Choroid plexus epithelial cell (primary cell): ENCODE measurements at regions not wholly inside any gene's neighbourhood (a gene's known extent, or its start where the extent isn't known, plus 50 kb on each side); places are given as distances from the start of the nearest gene placed in this dataset.

Experiments
- DNase-seq: peaks from one replicate; pipeline ENCODE4 v3.0.0-alpha.2; 2010; ENCODE audit warnings: low read depth
- H3K4me3 ChIP-seq: 2 replicates; pipeline ENCODE4 v1.5.1; 2011; ENCODE audit warnings: low read depth, mild to moderate bottlenecking, control low read depth, low read length, moderate library complexity
- CTCF ChIP-seq: conservative IDR thresholded peaks from 2 replicates; pipeline ENCODE4 v1.5.1; 2011; ENCODE audit warnings: low read depth, mild to moderate bottlenecking, control low read depth, inconsistent platforms, low read length, moderate library complexity

GRCh38 chr21:14755086-14755485, 209.0 kb upstream of the SAMSN1 start:
- DNase-seq, result no peak
- TF ChIP-seq CTCF, result no peak
- no peak overlapping the region for H3K4me3 ChIP-seq

GRCh38 chr21:14754682-14755081, 208.6 kb upstream of the SAMSN1 start:
- no peak for TF ChIP-seq CTCF
- DNase-seq, result no peak
- H3K4me3 ChIP-seq, result no peak overlapping the region

GRCh38 chr21:14754259-14754604, 208.1 kb upstream of the SAMSN1 start:
- TF ChIP-seq CTCF, result no peak
- no peak for DNase-seq
- no peak overlapping the region for H3K4me3 ChIP-seq

- DNase-seq, result no peak
- H3K4me3 ChIP-seq, result no peak overlapping the region
- no peak for TF ChIP-seq CTCF
Measured at GRCh38 chr21:14753466-14754258, 207.5 kb upstream of the SAMSN1 start.

GRCh38 chr21:14753069-14753465, 207.0 kb upstream of the SAMSN1 start:
- no peak for DNase-seq
- H3K4me3 ChIP-seq, result no peak overlapping the region
- TF ChIP-seq CTCF, result no peak

- no peak for TF ChIP-seq CTCF
- DNase-seq, result no peak
- no peak overlapping the region for H3K4me3 ChIP-seq
Measured at GRCh38 chr21:14752345-14752909, 206.3 kb upstream of the SAMSN1 start.
